Tongue (tissue), 1 donor: ENCODE measurements at regions not wholly inside any gene's neighbourhood (a gene's known extent, or its start where the extent isn't known, plus 50 kb on each side); places are given as distances from the start of the nearest gene placed in this dataset.
A peak's percentile ranks its signal among the peaks of the same experiment; 100 is the strongest.

Experiments used
- DNase-seq: peaks from one replicate; pipeline ENCODE4 v3.0.0-alpha.2; 2015

- peak; percentile 85 for DNase-seq
These were observed 61.4 kb upstream of the GPR158 start for GRCh38 chr10:25113191-25114035.

GRCh38 chr10:25114036-25114411 is 60.8 kb upstream of the GPR158 start:
- no peak for DNase-seq

- no peak for DNase-seq
These were observed 57.0 kb upstream of the GPR158 start for GRCh38 chr10:25117757-25118156.

GRCh38 chr10:25120188-25120587 is 54.6 kb upstream of the GPR158 start:
- DNase-seq: no peak
